Uterus (tissue), 3 donors: ENCODE measurements at regions not wholly inside any gene's neighbourhood (a gene's known extent, or its start where the extent isn't known, plus 50 kb on each side); places are given as distances from the start of the nearest gene placed in this dataset.

Source experiments
- DNase-seq, 2 donors: peaks; one replicate each; pipeline ENCODE4 v3.0.0-alpha.2; 2019 to 2020
- H3K27ac ChIP-seq, 2 donors: fragments of 200-600 bp; sonication (generic); 1 replicate in 1 of 2; 2 replicates in 1 of 2; pipeline ENCODE4 v1.5.1; 2016 to 2018
- H3K27me3 ChIP-seq, 2 donors: fragments of 200-600 bp; sonication (generic); one replicate each; pipeline ENCODE4 v1.5.1; 2018 to 2019; ENCODE audit warnings: control low read depth in 1 of 2
- H3K36me3 ChIP-seq, 2 donors: fragments of 200-600 bp; sonication (generic); one replicate each; pipeline ENCODE4 v1.5.1; 2019; ENCODE audit warnings: control low read depth in 1 of 2
- H3K4me1 ChIP-seq, 2 donors: fragments of 200-600 bp; sonication (generic); one replicate each; pipeline ENCODE4 v1.5.1; 2018 to 2019; ENCODE audit warnings: control low read depth in 1 of 2
- H3K4me3 ChIP-seq, 2 donors: fragments of 200-600 bp; sonication (generic); 1 replicate in 1 of 2; 2 replicates in 1 of 2; pipeline ENCODE4 v1.5.1; 2018 to 2019; ENCODE audit warnings: mild to moderate bottlenecking in 1 of 2
- H3K9me3 ChIP-seq, 2 donors: fragments of 200-600 bp; sonication (generic); one replicate each; pipeline ENCODE4 v1.5.1; 2019; ENCODE audit warnings: control low read depth in 1 of 2
- POLR2A ChIP-seq, 2 donors: fragments of 450-650 bp; IDR thresholded peaks; one replicate each; pipeline ENCODE4 v1.6.1; 2016; ENCODE audit warnings: antibody characterized with exemption in 2 of 2, mild to moderate bottlenecking in 1 of 2, moderate library complexity in 1 of 2
- intact Hi-C: fragments of 100-400 bp; cut with DNase I; formaldehyde crosslinking; loops from one replicate; pipeline ENCODE4 v1.15.1; 2023; ENCODE audit warnings: low total_unique reads
- TF ChIP-seq, protein P1 (sequence below), 4 experiments: fragments of 200-600 bp in 2 of 4; fragments of 450-650 bp in 2 of 4; sonication (generic) in 2 of 4; IDR thresholded peaks; one replicate each; pipeline ENCODE4 v1.5.1; 2016 to 2019; ENCODE audit warnings: antibody characterized with exemption in 4 of 4, mild to moderate bottlenecking in 2 of 4, moderate library complexity in 1 of 4
- donor health status: DM: yes; HTN: yes; CAD: no.

DNA sequence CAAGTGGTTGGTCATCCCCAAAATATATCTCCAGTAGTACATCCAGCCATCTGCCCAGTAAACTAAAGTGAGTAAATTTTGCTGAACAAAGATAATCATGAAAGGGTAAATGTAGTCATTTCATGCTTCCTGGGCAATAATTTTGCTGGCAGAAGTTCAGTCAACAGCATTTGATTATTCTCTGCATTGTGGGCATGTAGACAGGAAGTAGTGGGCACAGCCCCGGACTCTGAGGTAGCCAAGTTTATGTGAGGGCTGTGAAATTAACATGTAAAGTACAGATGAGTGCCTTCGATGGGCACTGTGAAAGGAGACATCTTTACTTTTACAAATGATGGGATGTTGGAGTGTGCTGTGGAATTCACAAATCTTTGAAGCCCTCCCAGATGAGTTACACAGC lies 312.2 kb upstream of the MTNR1B start:
- Histone ChIP-seq H3K4me3 (no peak overlapping the region), H3K9me3 (no peaks in the 10 kb centered on the region), H3K4me1 (no peaks in the 10 kb centered on the region), H3K27ac (no peak overlapping the region), H3K27me3 (no peaks in the 10 kb centered on the region), H3K36me3 (no peaks in the 10 kb centered on the region)
- no peak for TF ChIP-seq POLR2A (IDR thresholded peaks at IDR 0.05)
- TF ChIP-seq, protein P1, sequence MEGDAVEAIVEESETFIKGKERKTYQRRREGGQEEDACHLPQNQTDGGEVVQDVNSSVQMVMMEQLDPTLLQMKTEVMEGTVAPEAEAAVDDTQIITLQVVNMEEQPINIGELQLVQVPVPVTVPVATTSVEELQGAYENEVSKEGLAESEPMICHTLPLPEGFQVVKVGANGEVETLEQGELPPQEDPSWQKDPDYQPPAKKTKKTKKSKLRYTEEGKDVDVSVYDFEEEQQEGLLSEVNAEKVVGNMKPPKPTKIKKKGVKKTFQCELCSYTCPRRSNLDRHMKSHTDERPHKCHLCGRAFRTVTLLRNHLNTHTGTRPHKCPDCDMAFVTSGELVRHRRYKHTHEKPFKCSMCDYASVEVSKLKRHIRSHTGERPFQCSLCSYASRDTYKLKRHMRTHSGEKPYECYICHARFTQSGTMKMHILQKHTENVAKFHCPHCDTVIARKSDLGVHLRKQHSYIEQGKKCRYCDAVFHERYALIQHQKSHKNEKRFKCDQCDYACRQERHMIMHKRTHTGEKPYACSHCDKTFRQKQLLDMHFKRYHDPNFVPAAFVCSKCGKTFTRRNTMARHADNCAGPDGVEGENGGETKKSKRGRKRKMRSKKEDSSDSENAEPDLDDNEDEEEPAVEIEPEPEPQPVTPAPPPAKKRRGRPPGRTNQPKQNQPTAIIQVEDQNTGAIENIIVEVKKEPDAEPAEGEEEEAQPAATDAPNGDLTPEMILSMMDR (IDR thresholded peaks at IDR 0.05): no peak
- DNase-seq: no peak
- intact Hi-C loops: no loop called here

DNA sequence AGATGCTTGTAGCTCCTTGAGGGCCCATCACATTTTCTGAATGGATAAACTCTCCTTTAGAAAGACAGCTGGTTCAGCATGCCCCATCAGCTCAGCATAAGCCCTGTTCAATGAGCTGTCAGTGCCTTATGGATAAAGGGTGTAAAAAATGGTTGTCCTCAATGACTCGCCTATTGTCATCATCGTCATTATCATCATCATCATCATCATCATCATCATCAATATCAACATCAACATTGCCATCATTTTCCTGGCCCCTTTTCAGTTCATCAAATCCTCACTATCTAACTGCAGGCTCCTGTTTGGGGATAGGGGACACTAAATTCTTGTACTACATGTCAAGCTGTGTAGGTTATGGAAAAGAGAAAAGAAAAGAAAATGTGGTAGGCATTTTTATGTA lies 310.7 kb upstream of the MTNR1B start:
- Histone ChIP-seq H3K27ac (no peak overlapping the region), H3K4me1 (no peaks in the 10 kb centered on the region), H3K4me3 (no peak overlapping the region), H3K36me3 (no peaks in the 10 kb centered on the region), H3K27me3 (no peaks in the 10 kb centered on the region), H3K9me3 (no peaks in the 10 kb centered on the region)
- no peak for DNase-seq
- intact Hi-C loops: no loop called here
- TF ChIP-seq, protein P1 (IDR thresholded peaks at IDR 0.05): no peak
- no peak for TF ChIP-seq POLR2A (IDR thresholded peaks at IDR 0.05)

DNA sequence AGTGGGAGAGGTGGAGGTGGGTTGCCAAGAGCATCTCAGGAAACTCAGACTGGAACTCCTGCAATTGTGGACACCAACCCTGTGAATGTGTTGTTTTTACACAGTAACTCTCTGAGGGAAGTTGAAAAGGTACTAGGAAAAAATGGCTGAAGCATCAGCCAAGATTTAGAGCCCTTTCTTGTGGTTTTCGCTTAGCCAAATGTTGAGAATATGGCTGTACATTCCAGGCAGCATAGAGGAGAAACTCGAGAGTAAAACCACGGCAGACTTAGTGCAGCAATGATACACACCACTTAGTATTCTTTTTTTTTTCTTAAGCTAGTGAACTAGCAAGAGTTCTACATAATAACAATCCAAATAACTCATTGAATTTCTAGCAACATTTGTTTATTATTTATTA lies 309.7 kb upstream of the MTNR1B start:
- TF ChIP-seq, protein P1 (IDR thresholded peaks at IDR 0.05): no peak
- TF ChIP-seq POLR2A (IDR thresholded peaks at IDR 0.05): no peak
- no peak for DNase-seq
- no peaks in the 10 kb centered on the region for H3K36me3 ChIP-seq
- intact Hi-C loops: no loop called here
- no peaks in the 10 kb centered on the region for H3K4me1 ChIP-seq
- H3K9me3 ChIP-seq: no peaks in the 10 kb centered on the region
- H3K27me3 ChIP-seq: no peaks in the 10 kb centered on the region
- H3K4me3 ChIP-seq: no peak overlapping the region
- H3K27ac ChIP-seq: no peak overlapping the region

DNA sequence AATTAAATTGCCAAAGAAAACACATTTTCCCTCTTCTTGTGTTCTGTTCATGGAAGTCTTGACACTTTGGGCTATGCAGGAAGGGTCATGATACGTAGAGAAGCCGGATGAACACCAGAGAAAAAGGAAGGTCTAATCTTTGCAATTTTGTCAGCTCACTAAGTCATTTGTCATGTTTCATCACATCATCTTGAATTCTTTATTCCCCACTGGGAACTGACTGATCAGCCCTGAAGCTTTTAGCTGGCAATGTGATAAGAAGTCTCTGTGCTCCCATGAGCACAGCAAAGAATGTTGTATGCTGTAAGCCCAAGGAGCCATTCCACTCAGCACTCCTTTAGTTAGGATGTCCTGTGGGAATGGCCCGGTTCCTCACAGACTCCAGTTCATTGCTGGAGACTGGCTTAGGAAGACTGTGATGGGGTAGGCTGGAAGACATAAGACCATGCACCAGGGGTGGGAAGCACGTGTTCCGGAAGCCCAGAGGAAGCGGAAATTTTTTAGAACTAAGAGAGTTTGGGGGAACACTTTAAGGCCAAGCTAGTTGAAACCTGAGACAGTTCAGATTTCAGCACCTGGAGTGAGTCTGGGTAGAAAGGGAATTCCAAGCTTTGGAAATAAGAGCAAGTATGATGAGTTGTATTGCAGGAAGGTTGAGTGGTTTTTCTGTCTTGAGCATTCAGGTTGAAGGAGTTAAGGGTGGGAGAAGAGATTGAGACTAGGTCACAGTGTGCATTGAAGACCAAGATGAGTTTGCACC lies 306.7 kb upstream of the MTNR1B start:
- intact Hi-C loops: no loop called here
- H3K9me3 ChIP-seq: no peaks in the 10 kb centered on the region
- no peaks in the 10 kb centered on the region for H3K4me1 ChIP-seq
- H3K36me3 ChIP-seq: no peaks in the 10 kb centered on the region
- TF ChIP-seq, protein P1 (IDR thresholded peaks at IDR 0.05): no peak
- TF ChIP-seq POLR2A (IDR thresholded peaks at IDR 0.05): no peak
- H3K4me3 ChIP-seq: no peak overlapping the region
- H3K27me3 ChIP-seq: no peaks in the 10 kb centered on the region
- DNase-seq: no peak
- H3K27ac ChIP-seq: no peak overlapping the region

DNA sequence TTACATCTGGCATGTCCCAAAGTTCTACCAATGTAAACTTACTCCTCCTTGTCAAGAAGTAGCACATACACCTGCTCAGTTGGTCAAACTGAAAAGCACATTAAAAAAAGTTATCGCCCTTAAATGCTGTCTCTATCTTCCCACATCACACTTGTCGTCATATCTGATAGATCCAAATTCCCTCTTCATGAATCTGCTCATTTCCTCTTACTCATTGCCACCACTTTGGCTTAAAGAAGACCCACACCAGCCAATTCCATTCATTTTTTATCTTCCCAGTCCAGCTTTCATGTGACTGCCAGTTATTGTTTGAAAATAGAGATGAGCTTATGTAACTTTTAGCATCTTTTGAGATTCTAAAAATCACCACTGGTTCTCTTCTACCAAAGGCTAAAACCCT lies 305.9 kb upstream of the MTNR1B start:
- H3K4me1 ChIP-seq: no peaks in the 10 kb centered on the region
- no peaks in the 10 kb centered on the region for H3K9me3 ChIP-seq
- no peaks in the 10 kb centered on the region for H3K36me3 ChIP-seq
- DNase-seq: no peak
- TF ChIP-seq, protein P1 (IDR thresholded peaks at IDR 0.05): no peak
- no peak for TF ChIP-seq POLR2A (IDR thresholded peaks at IDR 0.05)
- no peak overlapping the region for H3K4me3 ChIP-seq
- H3K27me3 ChIP-seq: no peaks in the 10 kb centered on the region
- intact Hi-C loops: no loop called here
- H3K27ac ChIP-seq: no peak overlapping the region
